RCC 7860 (cell line): ENCODE measurements at regions not wholly inside any gene's neighbourhood (a gene's known extent, or its start where the extent isn't known, plus 50 kb on each side); places are given as distances from the start of the nearest gene placed in this dataset.
"Not testable (repeated sequence)": the region's sequence is repeated elsewhere in the genome, so short reads cannot be mapped to it uniquely, and the experiment has no call there.

ENCODE experiments used
- DNase-seq: peaks from one replicate; pipeline ENCODE4 v3.0.0-alpha.2; 2015; ENCODE audit warnings: low spot score
- FAIRE-seq: peaks from 2 replicates; lab custom pipeline; 2012; peaks lifted over from hg19 to GRCh38; lab: Jason Lieb, UNC

DNA sequence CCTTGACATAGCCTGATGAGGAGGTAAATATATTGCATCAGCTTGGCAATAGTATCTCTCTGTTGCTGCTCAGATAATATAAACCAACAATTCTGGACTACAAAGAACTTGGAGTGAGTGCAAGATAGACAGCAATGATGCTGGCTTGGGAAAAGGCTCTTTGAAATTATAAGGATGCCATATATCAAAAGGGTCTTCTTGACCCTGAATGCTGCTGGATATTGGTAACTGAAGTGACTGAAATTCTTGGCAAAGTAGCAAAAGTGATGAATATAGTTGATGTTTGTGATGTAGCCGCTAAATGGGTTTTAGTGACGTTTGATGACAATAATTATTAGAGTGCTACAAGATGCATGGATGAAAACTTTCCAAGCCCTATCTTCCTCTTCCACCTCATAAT is 1391.6 kb downstream of the ADGRL3 start:
- FAIRE-seq: no peak
- DNase-seq: no peak

DNA sequence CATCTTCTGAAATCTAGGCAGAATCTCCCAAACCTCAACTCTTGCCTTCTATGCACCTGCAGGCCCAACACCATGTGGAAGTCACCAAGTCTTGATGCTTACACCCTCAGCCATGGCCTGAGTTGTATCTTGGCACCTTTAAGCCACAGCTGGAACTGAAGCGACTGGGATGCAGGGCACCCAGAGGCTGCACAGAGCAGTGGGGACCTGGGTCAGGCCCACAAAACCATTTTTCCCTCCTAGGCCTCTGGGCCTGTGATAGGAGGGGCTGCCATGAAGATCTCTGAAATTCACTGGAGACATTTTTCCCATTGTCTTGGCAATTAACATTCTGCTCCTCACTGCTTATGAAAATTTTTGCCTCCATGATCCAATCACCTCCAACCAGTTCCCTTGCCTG is 1388.5 kb downstream of the ADGRL3 start:
- FAIRE-seq (no peak), DNase-seq (no peak)

DNA sequence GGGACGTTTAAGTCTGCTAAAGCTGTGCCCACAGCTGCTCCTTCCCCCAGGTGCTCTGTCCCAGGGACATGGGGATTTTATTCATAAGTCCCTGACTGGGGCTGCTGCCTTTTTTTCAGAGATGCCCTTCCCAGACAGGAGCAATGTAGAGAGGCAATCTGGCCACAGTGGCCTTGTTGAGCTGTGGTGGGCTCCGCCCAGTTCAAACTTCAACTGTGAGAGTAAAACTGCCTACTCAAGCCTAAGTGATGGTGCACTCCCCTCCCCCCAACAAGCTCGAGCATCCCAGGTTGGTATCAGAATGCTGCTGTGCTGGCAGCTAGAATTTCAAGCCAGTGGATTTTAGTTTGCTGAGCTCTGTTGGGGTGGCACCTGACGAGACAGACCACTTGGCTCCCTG is 1371.4 kb downstream of the ADGRL3 start:
- FAIRE-seq (no peak), DNase-seq (no peak)

DNA sequence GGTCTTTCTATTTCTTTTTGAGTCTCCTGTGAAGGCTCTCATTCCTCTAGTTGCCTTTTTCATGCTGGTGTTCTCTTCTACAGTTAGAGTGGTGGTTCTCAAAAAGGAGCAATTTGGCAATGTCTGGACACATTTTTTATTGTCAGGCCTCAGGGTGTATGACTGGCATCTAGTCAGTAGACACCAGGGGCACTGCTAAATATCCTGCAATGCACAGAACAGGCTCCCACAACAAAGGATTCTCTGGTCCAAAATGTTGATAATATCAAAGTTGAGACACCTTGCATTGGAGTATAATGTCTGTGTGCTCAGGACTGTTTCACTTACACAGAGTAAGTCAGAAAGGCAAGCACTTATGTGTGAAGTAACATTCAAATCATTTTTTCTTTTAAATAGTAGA is 1360.7 kb downstream of the ADGRL3 start:
- no peak for DNase-seq
- FAIRE-seq: no peak

DNA sequence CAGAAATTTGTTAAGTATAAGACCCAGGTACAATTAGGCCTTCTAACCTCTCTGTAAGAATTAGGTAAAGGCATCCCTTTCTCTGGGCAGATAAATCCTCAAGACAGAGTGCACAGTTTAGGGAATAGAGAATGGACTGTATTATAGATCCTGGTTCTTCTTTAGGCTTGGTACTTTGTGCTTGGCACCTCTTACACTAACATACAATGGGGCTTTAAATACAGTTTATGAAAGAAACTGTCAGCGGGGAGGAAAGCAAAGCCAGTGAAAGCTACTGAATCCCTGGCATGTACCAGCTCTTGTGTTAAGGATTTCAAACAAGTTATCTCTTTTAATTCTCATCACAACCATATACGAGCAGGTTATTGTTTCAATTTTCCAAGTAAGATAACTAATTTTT is 1350.0 kb downstream of the ADGRL3 start:
- no peak for FAIRE-seq
- DNase-seq: no peak

DNA sequence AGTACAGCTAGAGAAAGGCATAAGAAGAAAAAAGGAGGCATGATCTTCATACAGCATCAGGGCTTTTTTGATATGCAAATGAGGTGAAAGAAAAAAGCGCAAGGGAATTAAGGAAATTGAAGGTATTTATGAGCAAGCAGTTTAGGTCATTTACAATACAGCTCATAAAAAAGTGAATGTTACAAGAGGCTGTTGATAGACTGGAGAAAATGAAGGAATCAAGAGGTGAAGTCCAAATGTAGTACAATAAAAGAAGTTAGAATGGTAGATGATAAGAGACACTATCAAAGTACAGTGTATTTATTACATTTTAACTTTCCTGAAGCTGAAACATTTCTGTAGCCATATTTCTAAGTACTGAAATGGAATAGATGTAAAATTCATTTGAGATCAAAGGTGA is 1349.5 kb downstream of the ADGRL3 start:
- no peak for DNase-seq
- FAIRE-seq: no peak

DNA sequence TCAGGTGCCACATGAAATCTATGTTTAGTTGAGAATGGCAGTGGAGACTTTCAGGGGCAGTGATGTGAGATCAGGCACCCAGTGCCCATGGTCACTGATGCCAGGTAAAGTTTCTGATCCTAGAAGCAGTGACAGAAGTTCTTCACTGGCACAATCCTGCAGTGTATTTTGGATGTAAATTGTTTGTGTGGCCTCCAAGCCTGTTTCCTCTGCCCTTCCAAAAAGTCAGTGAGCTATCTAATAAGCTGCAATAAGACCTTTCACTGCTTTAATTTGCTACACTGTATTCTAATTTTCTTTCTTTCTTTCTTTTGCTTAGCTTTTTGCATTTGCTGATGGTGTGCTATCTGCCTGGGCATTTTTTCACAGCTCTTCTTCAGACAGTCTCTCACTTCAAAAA is 1348.6 kb downstream of the ADGRL3 start:
- DNase-seq (no peak), FAIRE-seq (no peak)

DNA sequence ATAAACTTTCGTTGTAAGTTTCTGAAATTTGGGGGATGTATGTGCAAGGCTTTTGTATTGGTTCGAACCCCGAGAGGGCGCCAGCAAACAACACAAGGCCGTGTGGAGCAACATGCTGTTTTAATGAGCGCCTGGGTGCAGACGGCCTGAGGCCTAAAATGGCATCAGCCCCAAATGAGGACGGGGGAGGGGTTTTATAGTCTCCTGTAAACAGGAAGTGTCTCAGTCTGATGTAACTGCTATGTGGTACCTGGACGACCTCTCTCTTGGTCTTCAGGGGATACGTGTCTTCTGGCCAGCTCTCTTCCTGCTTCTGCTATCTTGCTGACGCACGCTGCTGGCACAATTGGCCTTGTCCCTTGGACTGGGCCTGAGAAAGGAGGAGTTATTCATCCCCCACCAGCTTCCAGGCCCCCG is 1348.0 kb downstream of the ADGRL3 start:
- DNase-seq: no peak
- FAIRE-seq: no peak

DNA sequence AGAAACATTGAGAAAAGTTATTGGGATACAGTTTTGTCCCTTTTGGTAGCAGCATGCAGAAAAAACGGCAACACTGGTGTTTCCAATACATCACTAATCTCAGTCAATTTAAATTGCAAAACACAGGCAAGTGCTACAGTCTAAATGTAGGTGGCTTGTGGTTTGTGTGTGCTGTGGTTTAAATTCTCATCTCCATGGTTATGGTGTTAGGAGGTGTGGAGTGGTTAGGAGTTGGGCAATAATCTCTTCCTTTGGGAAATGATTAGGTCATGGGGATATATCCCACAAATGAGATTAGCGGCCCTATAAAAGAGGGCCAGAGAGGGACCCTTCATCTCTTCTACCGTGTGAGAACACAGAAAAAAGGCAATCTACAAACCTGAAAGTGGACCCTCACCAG is 1344.3 kb downstream of the ADGRL3 start:
- no peak for FAIRE-seq
- no peak for DNase-seq

DNA sequence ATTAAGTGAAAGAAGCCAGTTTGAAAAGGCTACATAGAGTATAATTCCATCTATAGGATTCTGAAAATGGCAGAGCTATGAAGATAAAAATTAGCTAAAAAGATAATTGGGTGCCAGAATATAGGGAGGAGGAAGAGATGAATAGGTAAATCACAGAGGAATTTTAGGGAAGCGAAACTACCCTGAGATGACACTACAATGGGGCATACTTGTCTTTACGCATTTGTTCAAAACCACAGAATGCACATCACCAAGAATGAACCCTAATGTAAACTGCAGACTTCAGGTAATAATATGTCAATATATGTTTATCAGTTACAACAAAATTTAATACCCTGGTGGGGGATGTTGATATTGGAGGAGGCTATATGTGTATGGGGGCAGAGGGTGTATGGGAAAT is 1342.9 kb downstream of the ADGRL3 start:
- no peak for DNase-seq
- no peak for FAIRE-seq

DNA sequence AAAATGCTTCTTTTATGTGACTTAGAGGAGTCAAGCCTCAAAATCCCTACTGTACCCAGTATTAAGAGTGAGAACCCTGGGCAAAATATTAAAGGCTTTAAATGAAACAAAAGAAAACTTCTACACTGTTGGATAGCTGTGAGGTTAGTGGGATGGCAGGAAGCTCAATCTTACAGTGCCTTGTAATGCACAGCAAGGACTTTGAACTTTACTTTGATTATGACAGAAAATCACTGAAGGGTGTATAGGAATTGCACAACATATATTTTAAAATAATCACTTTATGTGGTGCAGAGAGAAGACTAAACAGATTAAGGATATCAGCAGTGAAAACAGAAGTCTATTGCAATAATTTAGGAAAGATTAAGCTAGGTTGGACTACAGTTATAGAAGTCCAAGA is 1333.4 kb downstream of the ADGRL3 start:
- FAIRE-seq (no peak), DNase-seq (no peak)

DNA sequence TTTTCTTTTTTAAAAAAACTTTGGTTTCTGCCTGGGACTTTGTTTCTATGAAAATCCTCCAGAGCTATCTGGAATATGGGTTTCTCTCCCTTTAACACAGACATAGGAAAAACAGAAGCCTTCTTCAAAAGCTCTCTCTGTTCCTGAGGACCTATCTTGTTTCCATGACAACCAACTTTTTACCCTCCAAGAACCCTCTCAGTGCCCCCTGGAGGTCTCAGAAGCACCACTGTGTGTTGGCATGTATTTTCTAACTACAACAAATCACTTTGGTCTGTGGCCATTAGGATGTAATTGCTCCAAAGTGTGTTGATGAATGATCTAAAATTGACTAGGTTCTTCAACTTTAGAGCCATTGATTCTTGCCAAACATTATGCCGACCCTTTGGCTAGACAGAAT is 1331.6 kb downstream of the ADGRL3 start:
- FAIRE-seq (no peak), DNase-seq (no peak)

DNA sequence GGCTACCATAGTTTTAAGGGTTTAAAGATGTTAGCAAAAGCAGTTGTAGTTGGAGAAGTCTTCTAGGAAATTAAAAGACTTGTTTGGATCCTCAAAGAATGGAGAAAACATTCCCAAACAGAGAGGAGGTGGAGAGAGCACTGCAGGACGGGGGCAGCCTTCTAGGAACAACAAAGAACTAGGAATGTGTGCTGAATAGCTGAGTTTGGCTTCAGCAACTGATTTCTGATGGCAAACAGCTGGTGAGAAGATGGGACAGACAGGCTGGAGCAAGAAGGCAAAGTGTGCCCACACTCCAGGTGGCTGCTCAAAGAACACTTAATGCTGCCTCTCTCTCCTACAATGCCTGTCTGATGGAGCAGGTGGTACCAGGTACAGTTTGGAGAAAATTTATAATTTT is 1331.1 kb downstream of the ADGRL3 start:
- FAIRE-seq: no peak
- DNase-seq: no peak

DNA sequence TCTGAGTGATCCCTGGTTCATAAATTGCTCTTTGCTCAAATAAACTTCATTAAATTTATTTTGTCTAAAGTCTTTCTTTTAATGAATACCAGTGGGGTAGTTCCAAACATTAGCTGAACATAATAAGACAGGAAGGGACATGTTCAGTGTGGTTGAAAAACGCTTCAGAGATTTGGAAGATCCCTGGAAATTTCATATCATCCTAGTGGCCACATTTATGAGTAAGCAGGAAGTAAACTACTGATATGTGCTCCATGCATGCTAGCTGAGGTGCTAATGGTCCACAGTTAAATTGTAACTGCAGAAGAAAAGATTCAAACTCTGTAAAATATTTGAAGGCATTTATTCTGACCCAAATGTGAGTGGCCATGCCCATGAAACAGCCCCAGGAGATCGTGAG is 1328.7 kb downstream of the ADGRL3 start:
- DNase-seq (no peak), FAIRE-seq (no peak)

DNA sequence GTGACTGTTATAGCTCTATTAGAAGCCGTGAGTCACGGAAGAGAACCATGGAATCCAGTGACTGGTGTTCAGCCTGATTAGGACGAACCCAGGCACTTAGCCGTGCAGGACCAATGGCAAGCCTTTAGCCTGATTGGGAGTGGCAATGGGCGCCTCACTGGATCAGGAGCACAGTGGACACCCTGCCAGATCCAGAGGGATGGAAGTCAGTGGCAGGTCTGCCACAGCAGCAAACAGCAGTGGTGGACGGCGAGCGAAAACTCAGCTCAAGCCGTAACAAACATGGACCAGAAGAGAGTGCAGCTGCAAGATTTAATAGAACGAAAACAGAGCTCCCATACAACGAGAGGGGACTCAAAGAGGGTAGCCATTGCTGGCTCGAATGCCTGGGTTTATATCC is 1326.5 kb downstream of the ADGRL3 start:
- no peak for DNase-seq
- no peak for FAIRE-seq

DNA sequence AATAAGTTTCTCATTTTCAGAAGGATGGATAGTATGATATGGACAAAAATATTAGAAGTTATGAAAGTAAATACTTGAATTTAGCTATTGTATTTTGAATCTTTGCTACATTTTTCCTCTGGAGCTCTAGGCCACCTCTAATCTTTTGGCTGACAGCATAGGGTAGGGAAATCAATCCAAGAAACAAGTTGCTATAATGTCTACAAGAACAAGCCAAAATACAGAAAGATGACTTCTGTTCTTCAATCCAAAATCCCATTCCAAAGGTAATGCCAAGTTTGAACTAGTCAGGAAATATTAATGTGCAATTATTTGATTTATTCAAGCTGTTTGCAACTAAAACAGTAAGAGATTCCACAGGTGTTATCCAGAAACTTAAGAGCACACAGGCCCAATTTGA is 1323.1 kb downstream of the ADGRL3 start:
- FAIRE-seq (no peak), DNase-seq (no peak)

DNA sequence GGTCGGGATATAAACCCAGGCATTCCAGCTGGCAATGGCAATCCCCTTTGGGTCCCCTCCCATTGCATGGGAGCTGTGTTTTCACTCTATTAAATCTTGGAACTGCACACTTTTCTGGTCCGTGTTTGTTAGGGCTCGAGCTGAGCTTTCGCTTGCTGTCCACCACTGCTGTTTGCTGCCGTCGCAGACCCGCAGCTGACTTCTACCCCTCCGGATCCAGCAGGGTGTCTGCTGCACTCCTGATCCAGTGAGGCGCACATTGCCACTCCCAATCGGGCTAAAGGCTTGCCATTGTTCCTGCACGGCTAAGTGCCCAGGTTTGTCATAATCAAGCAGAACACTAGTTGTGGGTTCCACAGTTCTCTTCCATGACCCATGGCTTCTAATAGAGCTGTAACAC is 1322.1 kb downstream of the ADGRL3 start:
- DNase-seq (no peak), FAIRE-seq (no peak)

DNA sequence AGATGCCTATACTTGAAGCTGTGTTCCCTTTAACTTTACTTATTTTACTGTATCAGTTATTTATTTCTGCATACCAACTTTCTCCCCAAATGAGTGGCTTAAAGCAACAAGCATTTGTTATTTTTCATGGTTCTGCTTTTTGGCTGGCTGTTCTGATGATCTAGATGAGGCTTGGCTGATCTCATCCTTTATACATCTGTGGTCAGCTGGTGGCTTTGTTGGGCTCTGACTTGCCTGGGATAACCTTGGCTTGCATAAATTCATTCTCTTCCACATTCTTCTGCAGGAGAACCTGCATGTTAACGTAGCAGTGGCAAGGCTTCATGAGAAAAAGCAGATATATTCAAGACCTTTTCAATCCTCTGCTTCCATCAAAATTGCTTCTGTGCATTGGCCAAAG is 1317.6 kb downstream of the ADGRL3 start:
- FAIRE-seq (no peak), DNase-seq (peak; percentile 24)

DNA sequence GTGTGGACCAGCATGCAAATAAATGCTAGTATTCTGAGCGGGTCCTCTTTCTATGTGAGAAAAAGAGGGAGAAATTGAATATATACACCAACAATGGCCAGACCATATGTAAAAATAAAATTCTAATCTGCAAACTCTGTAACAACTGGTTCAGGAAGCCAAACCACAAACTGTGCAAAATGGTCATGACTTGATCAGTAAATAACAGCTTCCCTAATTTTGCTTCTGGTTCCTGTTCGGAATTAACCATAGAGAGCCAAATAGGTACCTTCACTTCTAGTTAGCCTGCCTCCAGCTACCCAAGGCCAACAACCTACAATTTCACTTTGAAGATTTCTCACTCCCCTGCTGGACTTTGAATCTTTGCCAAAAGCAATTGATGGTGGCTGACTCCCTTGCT is 1313.2 kb downstream of the ADGRL3 start:
- DNase-seq: no peak

DNA sequence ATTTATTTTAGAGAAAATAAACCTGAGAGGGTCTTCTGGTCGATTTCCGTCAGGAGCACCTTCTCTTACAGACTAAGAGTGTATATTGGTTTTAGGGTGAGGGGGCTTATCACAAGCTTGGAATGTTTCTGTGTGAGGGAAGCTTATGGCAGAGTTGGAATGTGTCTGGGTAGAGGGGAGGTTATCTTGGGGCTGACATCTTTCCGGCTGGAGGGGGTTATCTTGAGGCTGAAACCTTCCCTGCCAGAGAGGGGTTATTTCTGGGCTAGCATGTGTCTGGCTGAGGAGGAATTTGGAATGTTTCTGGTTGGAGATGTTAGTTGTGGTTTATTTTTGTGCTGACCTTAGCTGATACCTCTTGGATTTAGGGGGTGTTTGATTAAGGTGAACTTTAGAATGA is 1312.1 kb downstream of the ADGRL3 start:
- FAIRE-seq: no peak
- no peak for DNase-seq

More for the DNA sequence above, 1313.2 kb downstream of the ADGRL3 start:
- FAIRE-seq: no peak

DNA sequence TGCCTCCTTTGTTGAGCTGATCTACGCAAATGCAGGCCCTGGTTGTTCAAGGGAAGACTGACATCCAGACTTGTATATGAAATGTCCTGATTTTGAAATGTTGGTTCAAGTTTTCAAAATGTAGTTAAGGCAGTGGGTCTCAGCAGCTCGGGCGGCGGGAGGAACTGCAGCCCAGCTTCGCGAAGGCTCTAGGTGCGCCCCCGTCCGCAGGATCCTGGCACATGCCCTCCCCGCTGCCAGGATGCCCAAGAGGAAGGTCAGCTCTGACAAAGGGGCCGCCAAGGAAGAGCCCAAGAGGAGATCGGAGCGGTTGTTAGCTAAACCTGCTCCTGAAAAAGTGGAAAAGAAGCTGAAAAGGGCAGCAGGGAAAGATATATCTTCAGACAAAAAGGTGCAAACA is 1310.1 kb downstream of the ADGRL3 start:
- no peak for FAIRE-seq

DNA sequence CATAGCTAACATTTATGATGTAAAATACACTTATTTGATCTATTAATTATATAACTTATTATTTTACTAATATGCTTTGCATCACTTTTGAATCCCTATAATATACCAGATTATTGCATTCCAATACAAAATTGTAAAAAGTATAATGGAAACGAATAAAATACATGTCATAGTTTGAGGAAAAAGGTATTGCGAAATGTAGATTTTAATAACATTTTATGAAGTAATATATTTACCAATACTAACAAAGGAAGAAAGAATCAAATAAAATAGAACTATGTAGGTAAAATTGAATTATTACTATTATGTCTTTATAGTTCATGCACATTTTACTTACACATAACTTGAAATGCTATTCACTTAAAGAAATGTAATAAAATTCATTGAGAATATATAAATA is 1300.2 kb downstream of the ADGRL3 start:
- DNase-seq: no peak
- no peak for FAIRE-seq

More for the DNA sequence above, 1310.1 kb downstream of the ADGRL3 start:
- no peak for DNase-seq

DNA sequence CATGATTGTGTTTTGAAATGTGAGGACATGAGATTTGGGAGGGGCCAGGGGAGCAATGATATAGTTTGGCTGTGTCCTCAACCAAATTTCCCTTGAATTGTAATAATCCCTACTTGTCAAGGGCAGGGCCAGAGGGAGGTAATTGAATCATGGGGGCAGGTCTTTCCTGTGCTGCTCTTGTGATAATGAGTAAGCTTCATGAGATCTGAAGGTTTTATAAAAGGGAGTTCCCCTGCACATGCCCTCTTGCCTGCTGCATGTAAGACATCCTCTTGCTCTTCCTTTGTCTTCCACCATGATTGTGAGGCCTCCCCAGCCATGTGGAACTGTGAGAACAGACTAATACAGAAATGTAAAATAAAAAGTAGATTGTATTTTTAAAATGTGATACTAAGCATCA is 1294.9 kb downstream of the ADGRL3 start:
- peak; percentile 28 for DNase-seq
- FAIRE-seq: no peak

DNA sequence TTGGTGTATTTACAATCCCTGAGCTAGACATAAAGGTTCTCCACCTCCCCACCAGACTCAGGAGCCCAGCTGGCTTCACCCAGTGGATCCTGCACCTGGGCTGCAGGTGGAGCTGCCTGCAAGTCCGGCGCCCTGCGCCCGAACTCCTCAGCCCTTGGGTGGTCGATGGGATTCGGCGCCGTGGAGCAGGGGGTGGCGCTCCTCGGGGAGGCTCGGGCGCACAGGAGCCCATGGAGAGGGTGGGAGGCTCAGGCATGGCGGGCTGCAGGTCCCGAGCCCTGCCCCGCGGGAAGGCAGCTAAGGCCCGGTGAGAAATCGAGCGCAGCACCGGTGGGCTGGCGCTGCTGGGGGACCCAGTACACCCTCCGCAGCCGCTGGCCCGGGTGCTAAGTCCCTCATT is 1291.6 kb downstream of the ADGRL3 start:
- DNase-seq, FAIRE-seq: not testable (repeated sequence)
